IMR-90 (cell line): ENCODE measurements at regions not wholly inside any gene's neighbourhood (a gene's known extent, or its start where the extent isn't known, plus 50 kb on each side); places are given as distances from the start of the nearest gene placed in this dataset.

Experiments
- ATAC-seq: fragments of 200-7000 bp; cut with Tn5 transposase; 2 replicates; pipeline ENCODE4 v1.9.1; 2020; ENCODE audit warnings: low read depth, mild to moderate bottlenecking, moderate library complexity
- BruUV-seq: library from RNA; stranded (reverse); fragments of 400-500 nt; replicated peaks from 2 replicates; lab custom pipeline; 2021; lab: Mats Ljungman, UMichigan
- CTCF ChIA-PET: fragments of 300-600 bp; formaldehyde crosslinking; extraction: SDS; loops from one replicate; lab custom pipeline; 2021; ENCODE audit warnings: antibody characterized with exemption; lab: Yijun Ruan, JAX
- POLR2A ChIA-PET: fragments of 300-600 bp; sonication (Branson Sonifier 250); formaldehyde crosslinking; loops from one replicate; lab custom pipeline; 2022; ENCODE audit warnings: antibody characterized with exemption; ENCODE audit not compliant: unreplicated experiment; lab: Charles Lee
- DNase-seq: peaks from one replicate; pipeline ENCODE4 v3.0.0; 2013
- H2AFZ ChIP-seq: replicated peaks from 2 replicates; pipeline ENCODE3; 2013; ENCODE audit warnings: low read length, mild to moderate bottlenecking; ENCODE audit not compliant: poor library complexity
- H2AK5ac ChIP-seq: 2 replicates; pipeline ENCODE4 v1.6.1; 2013; ENCODE audit warnings: low read depth, low read length, inconsistent platforms
- H2AK9ac ChIP-seq: replicated peaks from 2 replicates; pipeline ENCODE3; 2013; ENCODE audit warnings: mild to moderate bottlenecking, low read depth, low read length, moderate library complexity; ENCODE audit not compliant: poor library complexity
- H2BK120ac ChIP-seq: 2 replicates; pipeline ENCODE4 v1.6.1; 2013; ENCODE audit warnings: low read depth, low read length, inconsistent platforms
- H2BK15ac ChIP-seq: 3 replicates; pipeline ENCODE4 v1.6.1; 2013; ENCODE audit warnings: low read depth, low read length, inconsistent platforms
- H2BK20ac ChIP-seq: 2 replicates; pipeline ENCODE4 v1.6.1; 2013; ENCODE audit warnings: low read depth, mild to moderate bottlenecking, inconsistent platforms, low read length, moderate library complexity
- H2BK5ac ChIP-seq: 2 replicates; pipeline ENCODE4 v1.6.1; 2013; ENCODE audit warnings: mild to moderate bottlenecking, low read depth, low read length, inconsistent platforms; ENCODE audit not compliant: poor library complexity, severe bottlenecking
- H3K14ac ChIP-seq: replicated peaks from 2 replicates; pipeline ENCODE4 v1.6.1; 2013; ENCODE audit warnings: low read depth, low read length, inconsistent platforms
- H3K18ac ChIP-seq: 2 replicates; pipeline ENCODE4 v1.6.1; 2013; ENCODE audit warnings: low read depth, low read length, control low read depth
- H3K23ac ChIP-seq: 2 replicates; pipeline ENCODE4 v1.6.1; 2013; ENCODE audit warnings: low read depth, low read length, inconsistent platforms
- H3K27ac ChIP-seq: 2 replicates; pipeline ENCODE4 v1.5.1; 2013; ENCODE audit warnings: mild to moderate bottlenecking, control low read depth, low read length; ENCODE audit not compliant: insufficient read depth
- H3K27me3 ChIP-seq: 2 replicates; pipeline ENCODE4 v1.6.1; 2013; ENCODE audit warnings: low read length; ENCODE audit not compliant: control insufficient read depth, insufficient read depth
- H3K36me3 ChIP-seq: 2 replicates; pipeline ENCODE4 v1.6.1; 2013; ENCODE audit warnings: low read length, mixed read lengths; ENCODE audit not compliant: control insufficient read depth, insufficient read depth
- H3K4ac ChIP-seq: 2 replicates; pipeline ENCODE4 v1.6.1; 2013; ENCODE audit warnings: low read depth, low read length, inconsistent platforms
- H3K4me1 ChIP-seq: 2 replicates; pipeline ENCODE4 v1.6.1; 2013; ENCODE audit warnings: low read length, mixed read lengths; ENCODE audit not compliant: control insufficient read depth, insufficient read depth
- H3K4me2 ChIP-seq: 2 replicates; pipeline ENCODE4 v1.6.1; 2013; ENCODE audit warnings: low read depth, mild to moderate bottlenecking, control low read depth, low read length, moderate library complexity
- H3K4me3 ChIP-seq: 2 replicates; pipeline ENCODE4 v1.5.1; 2013; ENCODE audit warnings: low read depth, mild to moderate bottlenecking, control low read depth, low read length, moderate library complexity; ENCODE audit not compliant: insufficient read depth
- H3K56ac ChIP-seq: 2 replicates; pipeline ENCODE4 v1.6.1; 2013; ENCODE audit warnings: low read length, inconsistent platforms; ENCODE audit not compliant: insufficient read depth; ENCODE audit errors: extremely low read depth
- H3K79me1 ChIP-seq, 2 experiments: 2 replicates each; pipeline ENCODE4 v1.6.1; 2013; ENCODE audit warnings: low read length in 2 of 2, inconsistent platforms in 1 of 2, low read depth in 1 of 2
- H3K9ac ChIP-seq: 2 replicates; pipeline ENCODE4 v1.6.1; 2013; ENCODE audit warnings: low read depth, low read length, control low read depth
- H3K9me1 ChIP-seq: 2 replicates; pipeline ENCODE4 v1.6.1; 2013; ENCODE audit warnings: low read length, inconsistent platforms; ENCODE audit not compliant: insufficient read depth
- H3K9me3 ChIP-seq: 2 replicates; pipeline ENCODE4 v1.6.1; 2013; ENCODE audit warnings: low read length; ENCODE audit not compliant: control insufficient read depth, insufficient read depth
- H4K20me1 ChIP-seq: 2 replicates; pipeline ENCODE4 v1.6.1; 2013; ENCODE audit warnings: low read length, inconsistent platforms; ENCODE audit not compliant: insufficient read depth
- H4K5ac ChIP-seq: 2 replicates; pipeline ENCODE4 v1.6.1; 2013; ENCODE audit warnings: mild to moderate bottlenecking, low read depth, low read length, control low read depth
- H4K8ac ChIP-seq, 2 experiments: 2 replicates each; pipeline ENCODE4 v1.6.1; 2013; ENCODE audit warnings: low read depth in 2 of 2, low read length in 2 of 2, control low read depth in 1 of 2, inconsistent platforms in 1 of 2
- H4K91ac ChIP-seq: 2 replicates; pipeline ENCODE4 v1.6.1; 2013; ENCODE audit warnings: low read depth, low read length, inconsistent platforms; ENCODE audit not compliant: insufficient read depth
- BHLHE40 ChIP-seq: fragments of 150-350 bp; IDR thresholded peaks from 2 replicates; pipeline ENCODE4 v1.6.1; 2016; ENCODE audit warnings: mild to moderate bottlenecking, low read depth, low read length
- CHD1 ChIP-seq: IDR thresholded peaks from 2 replicates; pipeline ENCODE4 v1.6.1; 2012; ENCODE audit warnings: low read depth, low read length, improper control_type of control experiment
- ELK1 ChIP-seq: fragments of 150-350 bp; IDR thresholded peaks from 2 replicates; pipeline ENCODE4 v1.6.1; 2016; ENCODE audit warnings: low read depth, mild to moderate bottlenecking, low read length, moderate library complexity, borderline replicate concordance
- FOS ChIP-seq: fragments of 150-350 bp; IDR thresholded peaks from 2 replicates; pipeline ENCODE4 v1.6.1; 2016; ENCODE audit warnings: low read depth, low read length
- MAFK ChIP-seq: IDR thresholded peaks from 2 replicates; pipeline ENCODE4 v1.6.1; 2012; ENCODE audit warnings: low read depth, low read length, improper control_type of control experiment
- MAZ ChIP-seq: IDR thresholded peaks from 2 replicates; pipeline ENCODE4 v1.6.1; 2012; ENCODE audit warnings: low read depth, mild to moderate bottlenecking, low read length, improper control_type of control experiment, moderate library complexity, borderline replicate concordance
- MXI1 ChIP-seq: IDR thresholded peaks from 2 replicates; pipeline ENCODE4 v1.6.1; 2012; ENCODE audit warnings: low read depth, mild to moderate bottlenecking, low read length, moderate library complexity, borderline replicate concordance
- NFE2L2 ChIP-seq: fragments of 150-350 bp; IDR thresholded peaks from 2 replicates; pipeline ENCODE4 v1.6.1; 2016; ENCODE audit warnings: low read depth, mild to moderate bottlenecking, low read length
- RAD21 ChIP-seq: IDR thresholded peaks from 2 replicates; pipeline ENCODE4 v1.6.1; 2012; ENCODE audit warnings: low read length, improper control_type of control experiment
- RCOR1 ChIP-seq: IDR thresholded peaks from 2 replicates; pipeline ENCODE4 v1.6.1; 2012; ENCODE audit warnings: mild to moderate bottlenecking, low read length, improper control_type of control experiment; ENCODE audit not compliant: insufficient replicate concordance
- WGBS, 2 experiments: methylation state at CpG; one replicate each; pipeline versions ENCODE4 v1.1.5 to v1.1.7; 2013; ENCODE audit warnings: missing lambda C conversion rate in 2 of 2; ENCODE audit not compliant: insufficient read length in 1 of 2; ENCODE audit errors: extremely low coverage in 2 of 2; 5-methylcytosine and 5-hydroxymethylcytosine counted together
- dilution Hi-C: fragments of 300-500 bp; cut with HindIII; formaldehyde crosslinking; loops from one replicate; pipeline ENCODE4 v1.14.3; 2018; ENCODE audit warnings: low sequenced_read_pairs; ENCODE audit not compliant: unreplicated experiment
- in situ Hi-C: fragments of 300-500 bp; cut with MboI; formaldehyde crosslinking; loops from 3 replicates; pipeline ENCODE4 v1.14.3; 2019; ENCODE audit warnings: low sequenced_read_pairs, inconsistent platforms, mixed read lengths
- intact Hi-C: fragments of 100-400 bp; cut with micrococcal nuclease; formaldehyde crosslinking; loops from 2 replicates; pipeline ENCODE4 v1.10.0; 2022

DNA sequence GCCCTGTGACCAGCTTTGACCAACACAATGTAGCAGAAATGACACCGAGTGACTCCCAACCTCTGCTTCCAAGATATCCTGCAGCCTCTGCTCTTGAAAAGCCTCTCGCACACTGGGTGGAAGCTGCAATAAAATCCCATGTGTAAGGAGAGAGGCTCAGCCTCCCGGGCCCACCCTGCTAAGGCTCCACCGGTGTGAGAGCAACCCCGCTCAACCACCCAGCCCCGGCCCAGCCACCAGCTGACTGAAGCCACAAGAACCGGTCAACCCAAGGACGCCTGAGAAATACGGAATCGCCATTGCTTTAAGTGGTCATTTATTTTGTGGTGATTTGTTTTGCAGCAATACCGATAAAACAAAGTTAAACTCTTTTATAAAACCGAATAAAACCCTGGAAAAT, 452.8 kb upstream of the SMIM21 start:
- H2AFZ ChIP-seq, result no peak overlapping the region
- no peaks in the 10 kb centered on the region for H3K27me3 ChIP-seq
- H4K5ac ChIP-seq, result no peak overlapping the region
- H3K4ac ChIP-seq, result no peak overlapping the region
- H3K9ac ChIP-seq, result no peak overlapping the region
- no peak overlapping the region for H2AK9ac ChIP-seq
- intact Hi-C loops, result no loop called here
- in situ Hi-C loops, result no loop called here
- no peak overlapping the region for H2AK5ac ChIP-seq
- H4K20me1 ChIP-seq, result no peaks in the 10 kb centered on the region
- no peak overlapping the region for H4K91ac ChIP-seq
- H3K4me3 ChIP-seq, result no peak overlapping the region
- no peak overlapping the region for H3K27ac ChIP-seq
- no peak overlapping the region for H3K23ac ChIP-seq
- CTCF ChIA-PET, result no interaction called here
- H4K8ac ChIP-seq, result no peak overlapping the region
- DNase-seq (no peak), ATAC-seq (no peak)
- H3K56ac ChIP-seq, result no peak overlapping the region
- H3K4me2 ChIP-seq, result no peak overlapping the region
- H3K79me1 ChIP-seq, result no peaks in the 10 kb centered on the region
- no peak overlapping the region for H2BK20ac ChIP-seq
- no peak overlapping the region for H3K14ac ChIP-seq
- H2BK120ac ChIP-seq, result no peak overlapping the region
- no peaks in the 10 kb centered on the region for H3K4me1 ChIP-seq
- no peak overlapping the region for H2BK5ac ChIP-seq
- BruUV-seq, result no TSS peak
- no peak overlapping the region for H2BK15ac ChIP-seq
- dilution Hi-C loops, result no loop called here
- POLR2A ChIA-PET, result no interaction called here
- no peaks in the 10 kb centered on the region for H3K36me3 ChIP-seq
- no CpG with 5 or more reads among the region's 12 CpGs for WGBS, 2 experiments
- peaks cover 2% of the 10 kb centered on the region; the same call in 1 of the 2 replicates for H3K9me3 ChIP-seq
- no peaks in the 10 kb centered on the region for H3K9me1 ChIP-seq
- no peak overlapping the region for H3K18ac ChIP-seq
- TF ChIP-seq RAD21 (no peak), NFE2L2 (no peak), MAFK (no peak), RCOR1 (no peak), MXI1 (no peak), CHD1 (no peak), ELK1 (no peak), MAZ (no peak), BHLHE40 (no peak), FOS (no peak)
